ENCODE measurements at regions not wholly inside any gene's neighbourhood (a gene's known extent, or its start where the extent isn't known, plus 50 kb on each side); places are given as distances from the start of the nearest gene placed in this dataset.

DNA sequence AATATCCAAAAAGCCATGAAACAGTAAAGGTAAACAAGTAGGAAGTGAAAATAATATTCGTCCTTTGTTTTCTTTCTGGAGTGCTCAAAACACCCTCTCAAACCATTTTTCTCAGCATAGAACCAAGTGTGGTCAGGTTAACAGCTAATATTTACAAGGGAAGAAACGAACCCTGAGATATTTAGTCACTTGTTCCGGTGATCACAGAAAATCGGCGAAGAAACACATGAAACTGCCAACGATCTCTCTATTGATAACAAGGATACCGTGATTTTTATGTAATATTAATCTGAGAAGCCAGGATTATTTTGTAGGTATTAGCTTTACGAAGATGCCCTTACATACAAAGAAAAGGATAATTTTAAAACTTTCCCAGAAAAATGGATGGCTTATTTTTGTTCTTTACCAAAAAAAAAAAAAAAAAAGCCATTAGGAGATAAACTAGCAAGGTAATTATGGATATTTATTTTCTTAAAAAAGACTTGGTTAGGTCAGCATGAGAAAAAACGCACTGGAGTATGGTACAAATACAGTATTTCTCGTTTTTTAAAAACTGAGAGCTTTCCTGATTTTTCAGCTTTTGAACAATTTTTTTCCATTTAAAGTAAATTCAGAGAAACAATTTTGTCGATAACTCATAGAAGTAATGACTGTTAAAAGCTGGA is 107.3 kb upstream of the HNRNPU start:
- H3K36me3 Mint-ChIP-seq (ENCODE audit: low read depth) = no peaks in the 10 kb centered on the region
- ChIA-PET POLR2A (no interaction called here), CTCF (interaction anchor here (1.2 kb wide), 2 partner anchors 10 to 71 kb away, joined by 3 to 4 read pairs; no protein-coding TSS in a partner anchor)
- no peaks in the 10 kb centered on the region for H3K9me3 Mint-ChIP-seq
- H3K4me1 Mint-ChIP-seq = peaks cover 21% of the 10 kb centered on the region
- peak overlapping the region; percentile 81 for H3K4me3 Mint-ChIP-seq
- peak overlapping the region; percentile 98 for H3K27ac Mint-ChIP-seq
- DNase-seq = peak; percentile 8
- H3K27me3 Mint-ChIP-seq = peaks cover 1% of the 10 kb centered on the region

- Mint-ChIP-seq H3K4me1 (peaks cover 21% of the 10 kb centered on the region), H3K27ac (peak overlapping the region; percentile 98), H3K9me3 (no peaks in the 10 kb centered on the region), H3K27me3 (peaks cover 1% of the 10 kb centered on the region), H3K4me3 (peak overlapping the region; percentile 81), H3K36me3 (ENCODE audit: low read depth) (no peaks in the 10 kb centered on the region)
- POLR2A ChIA-PET = no interaction called here
- CTCF ChIA-PET = interaction anchor here (1.2 kb wide), 1 partner anchor 71 kb away, joined by 3 read pairs; no protein-coding TSS in a partner anchor
- DNase-seq = peak; percentile 94
Measured at GRCh38 chr1:244970744-244971551, 106.6 kb upstream of the HNRNPU start.

GRCh38 chr1:244970236-244970743 is 105.9 kb upstream of the HNRNPU start:
- DNase-seq = peak; percentile 76
- H3K27me3 Mint-ChIP-seq = peaks cover 1% of the 10 kb centered on the region
- POLR2A ChIA-PET = no interaction called here
- no peaks in the 10 kb centered on the region for H3K36me3 Mint-ChIP-seq (ENCODE audit: low read depth)
- H3K4me3 Mint-ChIP-seq = peak overlapping the region; percentile 93
- CTCF ChIA-PET = interaction anchor here (1.2 kb wide), 2 partner anchors 16 to 72 kb away, joined by 3 to 7 read pairs; no protein-coding TSS in a partner anchor
- peaks cover 21% of the 10 kb centered on the region for H3K4me1 Mint-ChIP-seq
- no peaks in the 10 kb centered on the region for H3K9me3 Mint-ChIP-seq
- peak overlapping the region; percentile 99 for H3K27ac Mint-ChIP-seq

DNA sequence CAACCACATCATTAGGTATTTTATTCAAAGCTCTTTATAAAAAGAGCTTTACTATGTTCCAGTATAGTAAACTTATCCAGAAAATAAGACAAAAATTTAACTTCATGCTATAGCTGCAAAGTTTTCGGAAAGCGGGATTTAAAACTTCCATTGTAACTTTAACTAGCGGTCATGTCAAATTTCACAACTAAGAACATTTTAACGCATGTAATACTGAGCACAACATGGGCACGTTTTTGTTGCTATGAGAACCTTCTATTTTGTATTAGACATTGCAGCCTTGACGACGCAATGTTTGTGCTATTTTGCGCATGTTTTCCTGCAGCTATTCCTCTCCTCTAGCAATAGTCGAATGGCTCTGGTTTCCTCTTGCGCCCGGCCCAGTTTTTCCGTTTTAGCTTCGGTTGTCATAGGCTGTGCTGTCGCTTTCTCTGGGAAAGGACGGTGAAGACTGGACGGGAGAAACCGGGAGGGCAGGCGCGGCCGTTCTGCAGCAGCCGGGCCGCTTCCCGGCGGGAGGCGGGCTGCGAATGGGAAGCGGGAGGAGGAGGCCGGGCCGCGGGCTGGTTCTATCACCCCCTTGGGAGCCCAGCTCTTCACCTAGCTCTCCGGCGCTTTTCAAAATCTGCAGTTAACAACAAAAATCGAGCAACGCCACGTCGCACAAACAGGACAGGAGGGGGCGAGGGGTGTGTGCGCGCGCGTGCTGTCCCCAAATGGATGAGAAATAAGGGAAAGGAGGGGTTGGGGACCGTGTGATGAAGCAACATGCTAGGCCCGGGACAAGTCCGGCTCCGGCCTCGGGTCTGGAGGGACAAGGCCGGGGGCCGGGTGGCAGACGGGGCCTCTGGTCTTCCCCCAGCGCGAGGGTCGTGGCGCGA is 105.3 kb upstream of the HNRNPU start:
- no peaks in the 10 kb centered on the region for H3K9me3 Mint-ChIP-seq
- H3K4me3 Mint-ChIP-seq = peak overlapping the region; percentile 93
- peak; percentile 70 for DNase-seq
- H3K27me3 Mint-ChIP-seq = peaks cover 1% of the 10 kb centered on the region
- POLR2A ChIA-PET = interaction anchor here (0.6 to 0.7 kb wide), 2 partner anchors 104 to 135 kb away, joined by 3 read pairs; no protein-coding TSS in a partner anchor
- peak overlapping the region; percentile 99 for H3K27ac Mint-ChIP-seq
- no peaks in the 10 kb centered on the region for H3K36me3 Mint-ChIP-seq (ENCODE audit: low read depth)
- peaks cover 21% of the 10 kb centered on the region for H3K4me1 Mint-ChIP-seq
- CTCF ChIA-PET = interaction anchor here (1.0 to 1.2 kb wide), 2 partner anchors 12 to 17 kb away, joined by 3 to 7 read pairs; no protein-coding TSS in a partner anchor

GRCh38 chr1:244968881-244969280 is 104.5 kb upstream of the HNRNPU start:
- Mint-ChIP-seq H3K4me3 (peak overlapping the region; percentile 93), H3K27ac (no peak overlapping the region)
- CTCF ChIA-PET = interaction anchor here (1.0 to 1.2 kb wide), 2 partner anchors 11 to 18 kb away, joined by 3 to 7 read pairs; no protein-coding TSS in a partner anchor

DNA sequence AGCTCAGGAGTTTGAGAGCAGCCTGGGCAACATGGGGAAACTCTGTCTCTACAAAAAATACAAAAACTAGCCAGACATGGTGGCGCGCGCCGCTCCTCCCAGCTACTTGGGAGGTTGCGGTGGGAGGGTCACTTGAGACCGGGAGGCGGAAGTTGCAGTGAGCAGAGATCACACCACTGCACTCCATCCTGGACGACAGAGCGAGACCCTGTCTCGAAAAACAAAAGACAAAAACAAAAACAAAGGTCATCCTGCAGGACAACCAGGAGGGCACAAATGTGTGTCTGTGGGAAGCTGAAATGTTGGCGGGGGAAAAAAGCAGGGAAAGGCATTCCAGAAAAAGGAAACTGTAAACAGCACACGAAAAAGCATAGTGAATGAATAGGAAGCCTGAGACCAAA is 104.1 kb upstream of the HNRNPU start:
- H3K27me3 Mint-ChIP-seq = peaks cover 1% of the 10 kb centered on the region
- H3K4me1 Mint-ChIP-seq = peaks cover 31% of the 10 kb centered on the region
- ChIA-PET CTCF (no interaction called here), POLR2A (no interaction called here)
- no peak overlapping the region for H3K4me3 Mint-ChIP-seq
- H3K9me3 Mint-ChIP-seq = no peaks in the 10 kb centered on the region
- DNase-seq = no peak
- peak overlapping the region; percentile 47 for H3K27ac Mint-ChIP-seq
- no peaks in the 10 kb centered on the region for H3K36me3 Mint-ChIP-seq (ENCODE audit: low read depth)

More at GRCh38 chr1:244968881-244969280, 104.5 kb upstream of the HNRNPU start:
- Mint-ChIP-seq H3K4me1 (peaks cover 27% of the 10 kb centered on the region), H3K9me3 (no peaks in the 10 kb centered on the region), H3K36me3 (ENCODE audit: low read depth) (no peaks in the 10 kb centered on the region), H3K27me3 (peaks cover 1% of the 10 kb centered on the region)
- no peak for DNase-seq
- POLR2A ChIA-PET = interaction anchor here (0.7 kb wide), 1 partner anchor 134 kb away, joined by 3 read pairs; no protein-coding TSS in a partner anchor

GRCh38 chr1:244967159-244967558 is 102.8 kb upstream of the HNRNPU start:
- no peak overlapping the region for H3K27ac Mint-ChIP-seq
- peaks cover 1% of the 10 kb centered on the region for H3K27me3 Mint-ChIP-seq
- H3K36me3 Mint-ChIP-seq (ENCODE audit: low read depth) = no peaks in the 10 kb centered on the region
- DNase-seq = no peak
- POLR2A ChIA-PET = no interaction called here
- CTCF ChIA-PET = no interaction called here
- H3K9me3 Mint-ChIP-seq = no peaks in the 10 kb centered on the region
- no peak overlapping the region for H3K4me3 Mint-ChIP-seq
- peaks cover 33% of the 10 kb centered on the region for H3K4me1 Mint-ChIP-seq

GRCh38 chr1:244965185-244966030 is 101.1 kb upstream of the HNRNPU start:
- no peaks in the 10 kb centered on the region for H3K36me3 Mint-ChIP-seq (ENCODE audit: low read depth)
- ChIA-PET POLR2A (no interaction called here), CTCF (interaction anchor here (1.7 to 2.0 kb wide), 2 partner anchors 11 to 13 kb away, joined by 6 read pairs; no protein-coding TSS in a partner anchor)
- H3K27ac Mint-ChIP-seq = no peak overlapping the region
- peaks cover 24% of the 10 kb centered on the region for H3K4me1 Mint-ChIP-seq
- no peak for DNase-seq
- peaks cover 1% of the 10 kb centered on the region for H3K27me3 Mint-ChIP-seq
- H3K4me3 Mint-ChIP-seq = no peak overlapping the region
- H3K9me3 Mint-ChIP-seq = no peaks in the 10 kb centered on the region

GRCh38 chr1:244964112-244964971 is 100.0 kb upstream of the HNRNPU start:
- peaks cover 1% of the 10 kb centered on the region for H3K27me3 Mint-ChIP-seq
- CTCF ChIA-PET = interaction anchor here (0.5 to 2.0 kb wide), 3 partner anchors 10 to 1437 kb away, joined by 3 to 6 read pairs (median 6); no protein-coding TSS in a partner anchor
- H3K4me1 Mint-ChIP-seq = peaks cover 22% of the 10 kb centered on the region
- POLR2A ChIA-PET = no interaction called here
- H3K36me3 Mint-ChIP-seq (ENCODE audit: low read depth) = no peaks in the 10 kb centered on the region
- no peak overlapping the region for H3K27ac Mint-ChIP-seq
- DNase-seq = peak; percentile 19
- no peak overlapping the region for H3K4me3 Mint-ChIP-seq
- no peaks in the 10 kb centered on the region for H3K9me3 Mint-ChIP-seq

DNA sequence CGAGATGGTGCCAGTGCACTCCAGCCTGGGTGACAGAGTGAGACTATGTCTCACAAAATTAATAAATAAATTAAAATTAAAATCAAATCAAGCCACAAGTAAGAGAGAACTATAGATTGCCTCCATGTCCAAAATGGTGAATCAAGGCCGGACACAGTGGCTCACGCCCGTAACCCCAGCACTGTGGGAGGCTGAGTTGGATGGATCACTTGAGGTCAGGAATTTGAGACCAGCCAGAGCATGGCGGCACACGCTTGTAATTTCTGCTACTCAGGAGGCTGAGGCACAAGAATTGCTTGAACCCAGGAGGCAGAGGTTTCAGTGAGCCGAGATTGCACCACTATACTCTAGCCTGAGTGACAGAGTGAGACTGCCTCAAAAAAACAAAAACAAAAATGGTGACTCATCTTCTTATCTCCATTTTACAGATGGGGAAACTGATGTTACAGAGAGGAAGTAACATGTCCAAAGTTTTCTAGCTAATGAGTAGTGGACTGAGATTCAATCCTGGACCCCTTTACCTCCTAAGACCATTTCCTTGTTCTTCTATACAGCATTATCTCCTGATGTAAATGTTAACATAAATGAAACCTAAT is 99.0 kb upstream of the HNRNPU start:
- H3K27ac Mint-ChIP-seq = no peak overlapping the region
- POLR2A ChIA-PET = no interaction called here
- H3K4me3 Mint-ChIP-seq = no peak overlapping the region
- no peaks in the 10 kb centered on the region for H3K27me3 Mint-ChIP-seq
- no peaks in the 10 kb centered on the region for H3K9me3 Mint-ChIP-seq
- H3K36me3 Mint-ChIP-seq (ENCODE audit: low read depth) = no peaks in the 10 kb centered on the region
- H3K4me1 Mint-ChIP-seq = peaks cover 17% of the 10 kb centered on the region
- CTCF ChIA-PET = interaction anchor here (0.5 to 2.0 kb wide), 3 partner anchors 9 to 1438 kb away, joined by 3 to 6 read pairs (median 6); no protein-coding TSS in a partner anchor
- DNase-seq = no peak

Measured in activated CD4-positive, alpha-beta T cell treated with anti-CD3 and anti-CD28 coated beads, Interleukin-2, amount 10 ng/mL, durations not matched to agents 7 days and 5 days (primary cell).